Tibial nerve (tissue), 4 donors: ENCODE measurements at regions not wholly inside any gene's neighbourhood (a gene's known extent, or its start where the extent isn't known, plus 50 kb on each side); places are given as distances from the start of the nearest gene placed in this dataset.

Source experiments
- DNase-seq, 2 donors: peaks; one replicate each; pipeline ENCODE4 v3.0.0-alpha.2; 2019; ENCODE audit warnings: low spot score in 2 of 2
- H3K27ac ChIP-seq, 4 donors: fragments of 200-600 bp; sonication (generic) in 3 of 4; one replicate each; pipeline ENCODE4 v1.5.1; 2017 to 2019; ENCODE audit warnings: mild to moderate bottlenecking in 1 of 4
- H3K27me3 ChIP-seq, 2 donors: fragments of 200-600 bp; sonication (generic) in 1 of 2; one replicate each; pipeline versions ENCODE4 v1.5.1 to v1.6.0; 2017 to 2019
- H3K36me3 ChIP-seq, 3 donors: fragments of 200-600 bp; sonication (generic); one replicate each; pipeline ENCODE4 v1.5.1; 2018 to 2019
- H3K4me1 ChIP-seq, 4 donors: fragments of 200-600 bp; sonication (generic) in 3 of 4; one replicate each; pipeline ENCODE4 v1.5.1; 2017 to 2019
- H3K4me3 ChIP-seq, 4 donors: fragments of 200-600 bp; sonication (generic) in 3 of 4; one replicate each; pipeline ENCODE4 v1.5.1; 2017 to 2019; ENCODE audit warnings: mild to moderate bottlenecking in 1 of 4, moderate library complexity in 1 of 4
- H3K9me3 ChIP-seq, 4 donors: fragments of 200-600 bp; sonication (generic) in 3 of 4; one replicate each; pipeline ENCODE4 v1.5.1; 2017 to 2019
- EP300 ChIP-seq, 2 donors: sonication (generic); formaldehyde crosslinking; IDR thresholded peaks; one replicate each; pipeline ENCODE4 v1.6.1; 2017; ENCODE audit warnings: antibody characterized with exemption in 2 of 2, mild to moderate bottlenecking in 1 of 2
- POLR2A ChIP-seq, 2 donors: fragments of 450-650 bp; IDR thresholded peaks; one replicate each; pipeline ENCODE4 v1.6.1; 2017; ENCODE audit warnings: antibody characterized with exemption in 2 of 2, mild to moderate bottlenecking in 2 of 2, moderate library complexity in 2 of 2
- WGBS, 2 donors: methylation state at CpG; one replicate each; pipeline ENCODE4 v1.1.5; 2018; 5-methylcytosine and 5-hydroxymethylcytosine counted together
- TF ChIP-seq, protein P1 (sequence below), 5 experiments: fragments of 200-600 bp in 3 of 5; fragments of 450-650 bp in 2 of 5; sonication (generic) in 3 of 5; IDR thresholded peaks; one replicate each; pipeline ENCODE4 v1.5.1; 2016 to 2019; ENCODE audit warnings: antibody characterized with exemption in 5 of 5, mild to moderate bottlenecking in 3 of 5, moderate library complexity in 2 of 5

DNA sequence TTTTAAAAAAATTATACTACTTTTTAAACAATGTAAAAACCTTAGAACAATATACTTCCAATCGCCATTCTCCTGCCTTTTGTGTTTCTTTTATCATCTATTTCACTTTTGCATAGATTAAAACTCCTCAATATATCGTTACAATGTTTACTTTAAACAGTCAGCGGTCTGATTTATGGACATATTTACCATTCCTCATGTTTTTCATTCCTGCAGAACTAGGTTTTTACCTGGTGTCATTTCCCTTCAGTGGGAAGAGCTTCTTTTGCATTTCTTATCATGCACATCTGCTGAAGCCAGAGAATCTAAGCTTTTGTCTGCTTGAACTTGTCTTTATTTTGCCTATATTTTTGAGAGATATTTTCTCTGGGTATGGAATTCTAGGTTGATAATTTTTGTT lies 277.4 kb upstream of the PLXNA2 start:
- Histone ChIP-seq H3K4me3 (no peak overlapping the region), H3K9me3 (peaks cover 0 to 11% (median 0%) of the 10 kb centered on the region in 4 donors), H3K4me1 (no peaks in the 10 kb centered on the region), H3K27me3 (no peaks in the 10 kb centered on the region), H3K27ac (no peak overlapping the region), H3K36me3 (no peaks in the 10 kb centered on the region)
- TF ChIP-seq POLR2A (IDR thresholded peaks at IDR 0.05) (no peak), EP300 (IDR thresholded peaks at IDR 0.05) (no peak)
- TF ChIP-seq, protein P1, sequence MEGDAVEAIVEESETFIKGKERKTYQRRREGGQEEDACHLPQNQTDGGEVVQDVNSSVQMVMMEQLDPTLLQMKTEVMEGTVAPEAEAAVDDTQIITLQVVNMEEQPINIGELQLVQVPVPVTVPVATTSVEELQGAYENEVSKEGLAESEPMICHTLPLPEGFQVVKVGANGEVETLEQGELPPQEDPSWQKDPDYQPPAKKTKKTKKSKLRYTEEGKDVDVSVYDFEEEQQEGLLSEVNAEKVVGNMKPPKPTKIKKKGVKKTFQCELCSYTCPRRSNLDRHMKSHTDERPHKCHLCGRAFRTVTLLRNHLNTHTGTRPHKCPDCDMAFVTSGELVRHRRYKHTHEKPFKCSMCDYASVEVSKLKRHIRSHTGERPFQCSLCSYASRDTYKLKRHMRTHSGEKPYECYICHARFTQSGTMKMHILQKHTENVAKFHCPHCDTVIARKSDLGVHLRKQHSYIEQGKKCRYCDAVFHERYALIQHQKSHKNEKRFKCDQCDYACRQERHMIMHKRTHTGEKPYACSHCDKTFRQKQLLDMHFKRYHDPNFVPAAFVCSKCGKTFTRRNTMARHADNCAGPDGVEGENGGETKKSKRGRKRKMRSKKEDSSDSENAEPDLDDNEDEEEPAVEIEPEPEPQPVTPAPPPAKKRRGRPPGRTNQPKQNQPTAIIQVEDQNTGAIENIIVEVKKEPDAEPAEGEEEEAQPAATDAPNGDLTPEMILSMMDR (IDR thresholded peaks at IDR 0.05) = no peak
- DNase-seq = no peak
- 72 to 77% methylated on average over 3 of the region's 3 CpGs for WGBS, 2 donors

DNA sequence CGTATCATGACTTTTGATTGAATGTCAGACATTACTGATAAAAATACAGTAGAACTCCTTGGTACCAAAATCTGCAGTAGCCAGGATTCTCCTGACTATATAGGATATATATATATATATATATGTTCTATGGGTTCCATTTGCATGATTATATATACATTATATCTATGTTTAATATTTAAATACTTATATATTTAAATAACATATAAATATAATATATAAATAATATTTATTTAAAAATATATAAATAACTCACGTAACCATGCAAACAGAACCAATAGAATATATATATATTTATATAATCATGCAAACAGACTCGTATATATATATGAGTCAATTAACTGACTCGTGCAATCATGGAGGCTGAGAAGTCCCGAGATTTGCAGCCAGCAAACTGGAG lies 278.8 kb upstream of the PLXNA2 start:
- H3K27me3 ChIP-seq = no peaks in the 10 kb centered on the region
- no peak for TF ChIP-seq EP300 (IDR thresholded peaks at IDR 0.05)
- TF ChIP-seq, protein P1 (IDR thresholded peaks at IDR 0.05) = no peak
- TF ChIP-seq POLR2A (IDR thresholded peaks at IDR 0.05) = no peak
- no peak for DNase-seq

DNA sequence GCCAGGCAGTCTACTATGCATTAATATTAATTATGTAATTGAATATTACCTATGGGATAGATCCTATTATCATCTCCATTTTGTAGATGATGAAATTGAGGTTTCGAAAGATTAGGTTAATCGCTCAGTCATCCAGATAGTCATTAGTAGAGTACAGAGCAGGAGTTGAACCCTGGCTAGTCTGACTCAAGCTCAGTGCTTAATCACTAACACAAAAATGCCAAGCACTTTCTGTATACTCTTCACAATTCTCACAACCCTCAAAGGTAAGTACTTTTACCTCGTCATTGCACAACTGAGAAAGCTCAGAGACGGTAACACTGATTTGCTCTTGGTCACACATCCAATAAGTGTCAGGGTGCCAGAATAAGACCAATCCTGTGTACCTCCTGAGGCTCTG lies 280.2 kb upstream of the PLXNA2 start:
- Histone ChIP-seq H3K27me3 (no peaks in the 10 kb centered on the region), H3K4me3 (no peak overlapping the region), H3K4me1 (peaks cover 0 to 6% (median 0%) of the 10 kb centered on the region in 4 donors), H3K36me3 (no peaks in the 10 kb centered on the region), H3K27ac (no peak overlapping the region), H3K9me3 (no peaks in the 10 kb centered on the region)
- no peak for TF ChIP-seq EP300 (IDR thresholded peaks at IDR 0.05)
- TF ChIP-seq, protein P1 (IDR thresholded peaks at IDR 0.05) = no peak
- TF ChIP-seq POLR2A (IDR thresholded peaks at IDR 0.05) = no peak
- DNase-seq = no peak
- WGBS, 2 donors = 96 to 98% methylated on average over 4 of the region's 4 CpGs

More for the DNA sequence above, 278.8 kb upstream of the PLXNA2 start:
- 91 to 93% methylated on average over 5 of the region's 5 CpGs for WGBS, 2 donors
- Histone ChIP-seq H3K27ac (no peak overlapping the region), H3K9me3 (no peaks in the 10 kb centered on the region), H3K4me1 (no peaks in the 10 kb centered on the region), H3K4me3 (no peak overlapping the region), H3K36me3 (no peaks in the 10 kb centered on the region)

DNA sequence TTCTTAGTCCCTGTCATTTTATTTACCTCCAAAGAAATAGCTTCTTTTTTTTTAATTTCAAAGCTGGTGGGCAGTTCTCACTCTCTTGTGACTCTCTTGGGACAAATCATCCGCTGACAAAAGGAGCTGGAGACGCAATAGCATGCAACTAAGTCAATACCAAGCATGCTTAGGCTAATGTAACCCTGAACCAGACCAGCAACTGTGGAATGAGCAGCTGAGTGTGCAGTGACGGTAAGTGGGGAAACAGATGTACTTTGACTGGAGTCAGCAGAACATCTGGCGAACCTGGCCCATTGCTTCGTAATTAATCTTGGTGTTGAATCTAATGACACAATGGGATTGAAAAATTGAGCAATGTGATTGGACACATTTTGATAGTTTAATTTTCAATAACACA lies 280.7 kb upstream of the PLXNA2 start:
- no peaks in the 10 kb centered on the region for H3K27me3 ChIP-seq
- no peak for DNase-seq
- 69 to 76% methylated on average over 5 of the region's 5 CpGs for WGBS, 2 donors
- H3K4me1 ChIP-seq = peaks cover 0 to 6% (median 0%) of the 10 kb centered on the region in 4 donors
- no peaks in the 10 kb centered on the region for H3K36me3 ChIP-seq
- no peak overlapping the region for H3K27ac ChIP-seq
- H3K9me3 ChIP-seq = no peaks in the 10 kb centered on the region
- TF ChIP-seq, protein P1 (IDR thresholded peaks at IDR 0.05) = no peak
- TF ChIP-seq POLR2A (IDR thresholded peaks at IDR 0.05) (no peak), EP300 (IDR thresholded peaks at IDR 0.05) (no peak)
- H3K4me3 ChIP-seq = no peak overlapping the region

DNA sequence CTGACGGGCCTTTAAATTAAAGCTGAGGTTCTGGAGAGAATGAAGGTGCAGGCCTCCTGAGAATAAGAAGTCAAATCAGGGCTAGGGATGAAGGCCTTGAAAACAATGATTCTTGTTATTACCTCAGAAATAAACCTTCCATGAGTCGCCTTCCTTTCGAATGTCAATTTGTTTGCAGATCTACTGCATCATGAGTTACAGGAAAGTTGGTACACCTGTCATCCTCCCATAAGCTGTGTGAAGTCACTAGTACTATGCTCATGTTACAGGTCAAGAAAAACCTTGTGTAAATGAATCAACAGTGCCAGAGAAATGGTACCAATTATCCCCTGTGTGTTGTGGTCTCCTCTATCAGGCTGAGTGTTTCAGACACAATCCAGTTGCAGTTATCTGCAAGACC lies 281.2 kb upstream of the PLXNA2 start:
- Histone ChIP-seq H3K27ac (no peak overlapping the region), H3K36me3 (no peaks in the 10 kb centered on the region), H3K4me3 (no peak overlapping the region), H3K27me3 (no peaks in the 10 kb centered on the region), H3K9me3 (no peaks in the 10 kb centered on the region), H3K4me1 (peaks cover 0 to 6% (median 0%) of the 10 kb centered on the region in 4 donors)
- WGBS, 2 donors = 43 to 50% methylated on average over 3 of the region's 3 CpGs
- TF ChIP-seq, protein P1 (IDR thresholded peaks at IDR 0.05) = no peak
- TF ChIP-seq EP300 (IDR thresholded peaks at IDR 0.05) (no peak), POLR2A (IDR thresholded peaks at IDR 0.05) (no peak)
- no peak for DNase-seq
